ENCODE measurements at regions not wholly inside any gene's neighbourhood (a gene's known extent, or its start where the extent isn't known, plus 50 kb on each side); places are given as distances from the start of the nearest gene placed in this dataset.

DNA sequence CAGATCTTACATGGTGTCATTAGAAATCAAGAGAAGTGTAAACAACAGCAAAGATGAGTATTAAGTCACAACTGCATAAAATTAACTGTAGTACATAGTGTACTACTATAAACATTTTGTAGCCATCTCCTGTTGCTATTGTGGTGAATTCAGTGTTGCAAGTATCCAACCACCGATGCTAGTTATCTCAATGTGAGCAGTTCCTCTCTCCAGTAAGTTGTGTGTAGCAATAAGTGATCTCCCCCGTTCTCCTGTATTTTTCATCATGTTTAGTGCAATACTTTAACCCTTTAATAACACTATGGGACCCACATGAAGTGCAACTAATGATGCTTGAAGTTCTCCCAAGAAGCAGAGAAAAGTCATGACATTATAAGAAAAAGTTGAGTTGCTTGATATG is 264.7 kb upstream of the KCNH8 start:
- DNase-seq (ENCODE audit: low read depth): no peak
- Histone ChIP-seq H3K27me3 (replicated peaks; ENCODE audit: control insufficient read depth, insufficient read depth, low read length) (no peaks in the 10 kb centered on the region), H3K4me1 (ENCODE audit: control insufficient read depth, insufficient read depth, low read length) (no peaks in the 10 kb centered on the region), H3K9ac (ENCODE audit: low read length) (no peak overlapping the region), H3K9me3 (ENCODE audit: control insufficient read depth, low read length) (no peaks in the 10 kb centered on the region), H3K36me3 (ENCODE audit: control insufficient read depth, insufficient read depth, low read length, severe bottlenecking) (no peaks in the 10 kb centered on the region), H3K4me3 (ENCODE audit: low read length) (no peak overlapping the region)

DNA sequence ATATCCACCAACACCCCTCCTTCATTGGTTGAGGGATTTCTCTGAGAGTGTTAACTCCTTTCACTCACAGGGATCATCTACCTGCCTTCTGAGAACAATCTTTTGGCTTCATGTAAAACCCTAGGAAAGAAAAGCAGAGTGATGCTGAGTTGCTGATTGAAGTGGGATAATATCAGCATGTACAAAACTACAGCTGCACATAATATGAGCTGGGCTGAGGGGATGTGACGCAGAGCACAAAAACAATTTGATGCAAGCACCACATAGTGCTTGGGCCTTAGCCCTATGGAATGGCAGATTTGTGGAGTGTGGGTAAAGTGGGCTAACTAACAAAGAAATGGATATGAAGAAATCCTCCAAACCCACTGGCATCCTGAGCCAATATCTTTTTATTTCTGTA is 267.6 kb upstream of the KCNH8 start:
- H3K27me3 ChIP-seq (replicated peaks; ENCODE audit: control insufficient read depth, insufficient read depth, low read length): no peaks in the 10 kb centered on the region
- H3K4me1 ChIP-seq (ENCODE audit: control insufficient read depth, insufficient read depth, low read length): no peaks in the 10 kb centered on the region
- H3K4me3 ChIP-seq (ENCODE audit: low read length): no peak overlapping the region
- no peak overlapping the region for H3K9ac ChIP-seq (ENCODE audit: low read length)
- no peaks in the 10 kb centered on the region for H3K9me3 ChIP-seq (ENCODE audit: control insufficient read depth, low read length)
- DNase-seq (ENCODE audit: low read depth): no peak
- H3K36me3 ChIP-seq (ENCODE audit: control insufficient read depth, insufficient read depth, low read length, severe bottlenecking): no peaks in the 10 kb centered on the region

DNA sequence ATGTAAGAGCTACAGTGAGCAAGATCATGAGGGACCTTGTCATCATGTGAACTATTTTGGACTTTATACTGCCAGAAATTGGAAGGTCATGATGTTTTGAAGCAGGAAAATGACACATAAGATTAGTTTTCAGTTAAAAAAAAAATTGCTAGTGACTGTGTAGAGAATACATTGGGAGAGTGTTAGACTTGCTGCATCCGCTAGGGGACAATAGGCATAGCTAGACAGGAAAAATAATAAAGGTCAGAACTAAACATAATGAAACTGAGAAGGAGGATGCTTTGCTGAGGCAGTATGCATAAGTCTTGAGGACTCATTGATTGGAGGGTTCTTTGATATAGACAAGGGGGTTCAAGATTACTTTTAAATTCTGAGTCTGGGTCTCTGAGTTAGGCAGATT is 275.8 kb upstream of the KCNH8 start:
- Histone ChIP-seq H3K4me1 (ENCODE audit: control insufficient read depth, insufficient read depth, low read length) (no peaks in the 10 kb centered on the region), H3K9ac (ENCODE audit: low read length) (no peak overlapping the region), H3K27me3 (replicated peaks; ENCODE audit: control insufficient read depth, insufficient read depth, low read length) (no peaks in the 10 kb centered on the region), H3K4me3 (ENCODE audit: low read length) (no peak overlapping the region), H3K36me3 (ENCODE audit: control insufficient read depth, insufficient read depth, low read length, severe bottlenecking) (no peaks in the 10 kb centered on the region), H3K9me3 (ENCODE audit: control insufficient read depth, low read length) (no peaks in the 10 kb centered on the region)
- DNase-seq (ENCODE audit: low read depth): no peak

- Histone ChIP-seq H3K27me3 (replicated peaks; ENCODE audit: control insufficient read depth, insufficient read depth, low read length) (no peaks in the 10 kb centered on the region), H3K4me1 (ENCODE audit: control insufficient read depth, insufficient read depth, low read length) (no peaks in the 10 kb centered on the region), H3K4me3 (ENCODE audit: low read length) (no peak overlapping the region), H3K9me3 (ENCODE audit: control insufficient read depth, low read length) (no peaks in the 10 kb centered on the region), H3K9ac (ENCODE audit: low read length) (no peak overlapping the region), H3K36me3 (ENCODE audit: control insufficient read depth, insufficient read depth, low read length, severe bottlenecking) (no peaks in the 10 kb centered on the region)
- no peak for DNase-seq (ENCODE audit: low read depth)
These were observed 277.7 kb upstream of the KCNH8 start for GRCh38 chr3:18870642-18871041.

- no peaks in the 10 kb centered on the region for H3K36me3 ChIP-seq (ENCODE audit: control insufficient read depth, insufficient read depth, low read length, severe bottlenecking)
- no peaks in the 10 kb centered on the region for H3K9me3 ChIP-seq (ENCODE audit: control insufficient read depth, low read length)
- no peaks in the 10 kb centered on the region for H3K27me3 ChIP-seq (replicated peaks; ENCODE audit: control insufficient read depth, insufficient read depth, low read length)
- no peak overlapping the region for H3K9ac ChIP-seq (ENCODE audit: low read length)
- H3K4me1 ChIP-seq (ENCODE audit: control insufficient read depth, insufficient read depth, low read length): no peaks in the 10 kb centered on the region
- DNase-seq (ENCODE audit: low read depth): no peak
- no peak overlapping the region for H3K4me3 ChIP-seq (ENCODE audit: low read length)
These were observed 278.2 kb upstream of the KCNH8 start for GRCh38 chr3:18870074-18870640.

DNA sequence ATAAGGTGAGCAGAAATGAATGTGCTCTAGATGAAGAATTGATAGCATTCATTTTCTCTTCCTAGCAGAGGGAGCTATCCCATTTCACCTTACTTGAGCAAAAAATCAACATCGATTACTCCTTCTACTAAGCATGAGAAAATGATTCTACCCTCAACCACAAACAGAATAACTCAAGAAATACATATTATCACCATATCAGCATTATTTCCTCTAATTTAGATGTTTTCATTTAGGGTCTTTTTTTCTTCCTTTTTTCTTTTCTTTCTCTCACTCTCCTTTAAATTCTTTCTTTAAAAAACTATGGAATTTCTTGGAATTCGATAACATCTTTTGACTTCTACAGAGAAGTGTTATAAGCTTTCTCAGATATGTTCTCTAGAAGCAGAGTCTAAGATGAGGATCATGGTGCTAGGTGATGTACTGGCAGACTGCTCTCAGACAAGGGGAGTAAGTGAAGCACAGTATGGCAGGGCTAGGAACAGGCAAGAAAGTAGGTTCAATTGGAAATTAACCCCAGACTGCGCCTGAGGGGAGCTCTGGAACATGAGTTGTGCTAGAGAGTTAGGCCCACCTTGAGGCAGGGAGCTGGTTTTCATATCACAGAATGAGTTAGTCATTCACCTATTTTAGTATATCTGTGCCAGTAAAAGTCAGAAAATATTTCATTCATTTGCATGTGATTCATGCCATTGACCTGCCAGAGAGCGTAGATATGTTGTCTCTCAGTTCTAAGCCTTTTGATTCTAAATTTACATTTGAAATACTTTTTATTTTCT is 279.2 kb upstream of the KCNH8 start:
- no peaks in the 10 kb centered on the region for H3K27me3 ChIP-seq (replicated peaks; ENCODE audit: control insufficient read depth, insufficient read depth, low read length)
- no peaks in the 10 kb centered on the region for H3K36me3 ChIP-seq (ENCODE audit: control insufficient read depth, insufficient read depth, low read length, severe bottlenecking)
- H3K9ac ChIP-seq (ENCODE audit: low read length): no peak overlapping the region
- no peaks in the 10 kb centered on the region for H3K9me3 ChIP-seq (ENCODE audit: control insufficient read depth, low read length)
- H3K4me1 ChIP-seq (ENCODE audit: control insufficient read depth, insufficient read depth, low read length): no peaks in the 10 kb centered on the region
- no peak overlapping the region for H3K4me3 ChIP-seq (ENCODE audit: low read length)
- no peak for DNase-seq (ENCODE audit: low read depth)

DNA sequence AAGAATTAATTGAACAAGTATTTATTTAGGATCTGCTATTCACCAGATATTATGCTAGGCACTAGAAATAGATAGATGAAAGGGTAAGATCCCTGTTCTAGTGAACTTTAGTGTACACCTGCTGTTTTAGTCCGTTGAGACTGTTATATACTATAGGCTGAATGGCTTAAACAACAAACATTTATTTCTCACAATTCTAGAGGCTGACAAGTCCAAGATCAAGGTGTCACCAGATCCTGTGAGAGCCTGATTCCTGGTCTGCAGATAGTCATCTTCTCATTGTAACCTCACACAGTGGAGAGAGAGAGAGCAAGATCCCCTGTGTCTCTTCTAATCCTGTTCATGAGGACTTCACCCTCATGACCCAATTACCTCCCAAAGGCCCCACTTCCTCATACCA is 281.4 kb upstream of the KCNH8 start:
- Histone ChIP-seq H3K4me1 (ENCODE audit: control insufficient read depth, insufficient read depth, low read length) (no peaks in the 10 kb centered on the region), H3K27me3 (replicated peaks; ENCODE audit: control insufficient read depth, insufficient read depth, low read length) (no peaks in the 10 kb centered on the region), H3K4me3 (ENCODE audit: low read length) (no peak overlapping the region), H3K36me3 (ENCODE audit: control insufficient read depth, insufficient read depth, low read length, severe bottlenecking) (no peaks in the 10 kb centered on the region), H3K9ac (ENCODE audit: low read length) (no peak overlapping the region), H3K9me3 (ENCODE audit: control insufficient read depth, low read length) (no peaks in the 10 kb centered on the region)
- DNase-seq (ENCODE audit: low read depth): no peak

DNA sequence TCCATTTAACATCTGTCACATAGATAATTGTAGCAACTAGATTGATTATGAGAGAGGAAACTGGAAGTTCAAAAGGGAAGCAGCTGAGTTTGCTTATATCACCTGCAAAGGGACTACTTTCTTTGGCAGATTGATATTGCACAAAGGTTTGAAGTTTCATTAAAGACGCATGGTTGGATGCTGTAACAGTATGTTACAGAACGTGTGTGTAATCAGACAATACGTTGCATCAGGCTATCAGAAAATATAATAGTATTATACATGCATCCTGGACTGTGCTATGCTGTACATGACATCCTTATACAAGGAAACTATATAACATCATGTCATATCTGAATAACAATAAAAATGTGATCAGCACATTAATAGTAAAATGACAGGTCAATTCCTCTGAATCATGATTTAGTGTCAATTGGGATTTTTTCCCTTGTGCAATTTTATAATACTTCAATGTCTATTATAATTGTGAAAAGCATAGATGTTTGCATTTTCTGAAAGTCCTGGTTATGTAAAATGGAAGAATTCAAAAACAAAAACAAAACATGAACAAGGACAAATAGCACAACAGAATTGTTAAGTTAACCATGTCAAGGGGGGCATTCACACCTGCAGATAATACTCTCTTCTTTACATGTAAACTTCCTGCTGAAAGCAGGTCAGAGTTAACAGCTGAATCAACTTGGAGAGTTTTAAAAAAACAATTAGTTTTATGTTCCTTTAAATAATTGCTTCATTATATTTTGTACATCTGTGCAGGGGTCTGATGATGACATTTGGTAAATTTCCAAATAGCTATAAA is 283.2 kb upstream of the KCNH8 start:
- no peaks in the 10 kb centered on the region for H3K9me3 ChIP-seq (ENCODE audit: control insufficient read depth, low read length)
- H3K36me3 ChIP-seq (ENCODE audit: control insufficient read depth, insufficient read depth, low read length, severe bottlenecking): no peaks in the 10 kb centered on the region
- no peaks in the 10 kb centered on the region for H3K27me3 ChIP-seq (replicated peaks; ENCODE audit: control insufficient read depth, insufficient read depth, low read length)
- no peak overlapping the region for H3K4me3 ChIP-seq (ENCODE audit: low read length)
- DNase-seq (ENCODE audit: low read depth): no peak
- H3K9ac ChIP-seq (ENCODE audit: low read length): no peak overlapping the region
- no peaks in the 10 kb centered on the region for H3K4me1 ChIP-seq (ENCODE audit: control insufficient read depth, insufficient read depth, low read length)

- H3K27me3 ChIP-seq (replicated peaks; ENCODE audit: control insufficient read depth, insufficient read depth, low read length): no peaks in the 10 kb centered on the region
- H3K9ac ChIP-seq (ENCODE audit: low read length): no peak overlapping the region
- no peaks in the 10 kb centered on the region for H3K4me1 ChIP-seq (ENCODE audit: control insufficient read depth, insufficient read depth, low read length)
- H3K36me3 ChIP-seq (ENCODE audit: control insufficient read depth, insufficient read depth, low read length, severe bottlenecking): no peaks in the 10 kb centered on the region
- no peaks in the 10 kb centered on the region for H3K9me3 ChIP-seq (ENCODE audit: control insufficient read depth, low read length)
- H3K4me3 ChIP-seq (ENCODE audit: low read length): no peak overlapping the region
- DNase-seq (ENCODE audit: low read depth): no peak
These were observed 286.2 kb upstream of the KCNH8 start for GRCh38 chr3:18862077-18862476.

- H3K9ac ChIP-seq (ENCODE audit: low read length): no peak overlapping the region
- H3K36me3 ChIP-seq (ENCODE audit: control insufficient read depth, insufficient read depth, low read length, severe bottlenecking): no peaks in the 10 kb centered on the region
- no peaks in the 10 kb centered on the region for H3K27me3 ChIP-seq (replicated peaks; ENCODE audit: control insufficient read depth, insufficient read depth, low read length)
- no peak overlapping the region for H3K4me3 ChIP-seq (ENCODE audit: low read length)
- no peaks in the 10 kb centered on the region for H3K9me3 ChIP-seq (ENCODE audit: control insufficient read depth, low read length)
- no peaks in the 10 kb centered on the region for H3K4me1 ChIP-seq (ENCODE audit: control insufficient read depth, insufficient read depth, low read length)
- DNase-seq (ENCODE audit: low read depth): no peak
These were observed 287.2 kb upstream of the KCNH8 start for GRCh38 chr3:18861137-18861536.

DNA sequence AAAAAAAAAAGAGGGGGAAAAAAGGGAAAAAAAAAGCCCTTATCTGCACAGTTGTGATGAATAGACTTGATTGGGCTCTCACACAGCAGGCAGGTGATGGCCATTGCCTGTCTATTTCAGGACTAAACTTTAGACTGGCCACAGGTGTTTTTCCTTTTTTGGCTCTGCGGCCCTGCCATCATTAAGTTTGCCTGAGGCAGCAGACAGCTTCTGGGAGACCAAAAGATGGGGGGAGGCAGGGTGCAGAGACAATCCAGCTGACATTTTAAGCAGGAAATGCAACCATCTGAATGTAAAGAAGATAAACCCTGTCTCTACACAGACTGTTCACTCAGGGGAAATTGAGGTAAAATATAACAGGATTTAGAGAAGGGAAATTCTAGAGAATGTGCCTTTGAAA is 295.0 kb upstream of the KCNH8 start:
- Histone ChIP-seq H3K36me3 (ENCODE audit: control insufficient read depth, insufficient read depth, low read length, severe bottlenecking) (no peaks in the 10 kb centered on the region), H3K9ac (ENCODE audit: low read length) (no peak overlapping the region), H3K27me3 (replicated peaks; ENCODE audit: control insufficient read depth, insufficient read depth, low read length) (no peaks in the 10 kb centered on the region), H3K4me1 (ENCODE audit: control insufficient read depth, insufficient read depth, low read length) (no peaks in the 10 kb centered on the region), H3K4me3 (ENCODE audit: low read length) (no peak overlapping the region), H3K9me3 (ENCODE audit: control insufficient read depth, low read length) (no peaks in the 10 kb centered on the region)
- DNase-seq (ENCODE audit: low read depth): no peak
